Erythroblast (primary cell): ENCODE measurements at regions not wholly inside any gene's neighbourhood (a gene's known extent, or its start where the extent isn't known, plus 50 kb on each side); places are given as distances from the start of the nearest gene placed in this dataset.

ENCODE experiments used
- GATA1 ChIP-seq: IDR thresholded peaks from 2 replicates; pipeline ENCODE4 v1.6.1; 2011; ENCODE audit warnings: low read depth, mild to moderate bottlenecking, control low read depth, low read length, moderate library complexity
- POLR2A ChIP-seq: IDR thresholded peaks from 2 replicates; pipeline ENCODE4 v1.6.1; 2011; ENCODE audit warnings: mild to moderate bottlenecking, low read length

DNA sequence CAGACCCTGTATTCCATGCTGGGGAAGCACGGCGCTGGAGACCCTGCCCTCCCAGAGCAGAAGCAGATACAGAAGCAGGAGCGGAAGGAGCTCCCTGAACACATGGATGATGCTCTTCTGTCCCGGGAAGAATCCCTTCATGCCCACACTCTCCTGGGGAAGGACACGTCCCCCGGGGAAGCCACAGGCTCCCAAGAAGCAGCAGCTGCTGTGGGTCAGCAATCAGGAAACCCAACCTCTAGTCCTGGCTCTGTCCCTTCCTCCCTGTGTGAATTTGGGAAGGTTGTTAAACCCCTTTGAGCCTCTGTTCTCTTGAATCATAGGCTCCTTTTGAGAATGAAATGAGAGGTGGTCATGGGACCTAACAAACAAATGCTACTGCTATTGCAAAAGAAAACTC lies 176.2 kb upstream of the TPM1 start:
- TF ChIP-seq POLR2A (no peak), GATA1 (no peak)
